ENCODE measurements at regions not wholly inside any gene's neighbourhood (a gene's known extent, or its start where the extent isn't known, plus 50 kb on each side); places are given as distances from the start of the nearest gene placed in this dataset.

GRCh38 chr1:230516889-230517288, 90.8 kb upstream of the PGBD5 start:
- Mint-ChIP-seq H3K27me3 (peaks cover 23% of the 10 kb centered on the region), H3K36me3 (ENCODE audit: low read depth) (no peaks in the 10 kb centered on the region), H3K27ac (no peak overlapping the region), H3K4me3 (no peak overlapping the region), H3K4me1 (no peaks in the 10 kb centered on the region), H3K9me3 (no peaks in the 10 kb centered on the region)
- ATAC-seq: no peak
- no peak for DNase-seq

GRCh38 chr1:230515451-230516145, 89.5 kb upstream of the PGBD5 start:
- H3K27ac Mint-ChIP-seq: no peak overlapping the region
- no peaks in the 10 kb centered on the region for H3K4me1 Mint-ChIP-seq
- H3K9me3 Mint-ChIP-seq: no peaks in the 10 kb centered on the region
- DNase-seq (no peak), ATAC-seq (no peak)
- H3K27me3 Mint-ChIP-seq: peaks cover 22% of the 10 kb centered on the region
- no peak overlapping the region for H3K4me3 Mint-ChIP-seq
- H3K36me3 Mint-ChIP-seq (ENCODE audit: low read depth): no peaks in the 10 kb centered on the region

GRCh38 chr1:230510496-230510895, 84.4 kb upstream of the PGBD5 start:
- peaks cover 11% of the 10 kb centered on the region for H3K27me3 Mint-ChIP-seq
- no peak for ATAC-seq

GRCh38 chr1:230509281-230509977, 83.3 kb upstream of the PGBD5 start:
- ATAC-seq (no peak), DNase-seq (no peak)
- Mint-ChIP-seq H3K4me3 (no peak overlapping the region), H3K27ac (no peak overlapping the region), H3K36me3 (ENCODE audit: low read depth) (no peaks in the 10 kb centered on the region), H3K27me3 (peaks cover 12% of the 10 kb centered on the region), H3K4me1 (peaks cover 2% of the 10 kb centered on the region), H3K9me3 (no peaks in the 10 kb centered on the region)

More at GRCh38 chr1:230510496-230510895, 84.4 kb upstream of the PGBD5 start:
- peaks cover 2% of the 10 kb centered on the region for H3K4me1 Mint-ChIP-seq
- no peaks in the 10 kb centered on the region for H3K9me3 Mint-ChIP-seq
- no peak overlapping the region for H3K4me3 Mint-ChIP-seq
- H3K27ac Mint-ChIP-seq: no peak overlapping the region
- no peak for DNase-seq
- no peaks in the 10 kb centered on the region for H3K36me3 Mint-ChIP-seq (ENCODE audit: low read depth)

- ATAC-seq (no peak), DNase-seq (no peak)
- Mint-ChIP-seq H3K27me3 (peaks cover 7% of the 10 kb centered on the region), H3K4me1 (peaks cover 2% of the 10 kb centered on the region), H3K36me3 (ENCODE audit: low read depth) (no peaks in the 10 kb centered on the region), H3K27ac (no peak overlapping the region), H3K4me3 (no peak overlapping the region), H3K9me3 (no peaks in the 10 kb centered on the region)
Observed at GRCh38 chr1:230507666-230508402, 81.7 kb upstream of the PGBD5 start.

- peaks cover 5% of the 10 kb centered on the region for H3K27me3 Mint-ChIP-seq
- H3K4me3 Mint-ChIP-seq: no peak overlapping the region
- no peaks in the 10 kb centered on the region for H3K9me3 Mint-ChIP-seq
- no peaks in the 10 kb centered on the region for H3K36me3 Mint-ChIP-seq (ENCODE audit: low read depth)
- ATAC-seq (no peak), DNase-seq (no peak)
- H3K4me1 Mint-ChIP-seq: peaks cover 2% of the 10 kb centered on the region
- no peak overlapping the region for H3K27ac Mint-ChIP-seq
Observed at GRCh38 chr1:230507236-230507635, 81.1 kb upstream of the PGBD5 start.

- Mint-ChIP-seq H3K4me1 (peaks cover 2% of the 10 kb centered on the region), H3K27me3 (peaks cover 5% of the 10 kb centered on the region), H3K9me3 (no peaks in the 10 kb centered on the region), H3K27ac (no peak overlapping the region), H3K4me3 (no peak overlapping the region), H3K36me3 (ENCODE audit: low read depth) (no peaks in the 10 kb centered on the region)
- no peak for ATAC-seq
- no peak for DNase-seq
Observed at GRCh38 chr1:230506451-230506850, 80.3 kb upstream of the PGBD5 start.

GRCh38 chr1:230504310-230504709, 78.2 kb upstream of the PGBD5 start:
- peaks cover 2% of the 10 kb centered on the region for H3K4me1 Mint-ChIP-seq
- DNase-seq: no peak

GRCh38 chr1:230503726-230504125, 77.6 kb upstream of the PGBD5 start:
- no peaks in the 10 kb centered on the region for H3K9me3 Mint-ChIP-seq
- no peak for DNase-seq
- no peak overlapping the region for H3K4me3 Mint-ChIP-seq
- peaks cover 8% of the 10 kb centered on the region for H3K27me3 Mint-ChIP-seq
- H3K36me3 Mint-ChIP-seq (ENCODE audit: low read depth): no peaks in the 10 kb centered on the region
- H3K27ac Mint-ChIP-seq: no peak overlapping the region
- ATAC-seq: no peak
- H3K4me1 Mint-ChIP-seq: peaks cover 2% of the 10 kb centered on the region

More at GRCh38 chr1:230504310-230504709, 78.2 kb upstream of the PGBD5 start:
- H3K36me3 Mint-ChIP-seq (ENCODE audit: low read depth): no peaks in the 10 kb centered on the region
- H3K9me3 Mint-ChIP-seq: no peaks in the 10 kb centered on the region
- ATAC-seq: no peak
- no peak overlapping the region for H3K4me3 Mint-ChIP-seq
- H3K27me3 Mint-ChIP-seq: peaks cover 8% of the 10 kb centered on the region
- no peak overlapping the region for H3K27ac Mint-ChIP-seq

- Mint-ChIP-seq H3K27ac (no peak overlapping the region), H3K36me3 (ENCODE audit: low read depth) (no peaks in the 10 kb centered on the region), H3K27me3 (peaks cover 8% of the 10 kb centered on the region), H3K9me3 (no peaks in the 10 kb centered on the region), H3K4me3 (no peak overlapping the region), H3K4me1 (peaks cover 2% of the 10 kb centered on the region)
- ATAC-seq (no peak), DNase-seq (no peak)
Observed at GRCh38 chr1:230502996-230503395, 76.9 kb upstream of the PGBD5 start.

- DNase-seq: no peak
Observed at GRCh38 chr1:230502306-230502705, 76.2 kb upstream of the PGBD5 start.

GRCh38 chr1:230501849-230502248, 75.7 kb upstream of the PGBD5 start:
- Mint-ChIP-seq H3K9me3 (no peaks in the 10 kb centered on the region), H3K27ac (no peak overlapping the region), H3K27me3 (peaks cover 8% of the 10 kb centered on the region), H3K4me3 (no peak overlapping the region), H3K4me1 (no peaks in the 10 kb centered on the region), H3K36me3 (ENCODE audit: low read depth) (no peaks in the 10 kb centered on the region)
- ATAC-seq: no peak
- no peak for DNase-seq

More at GRCh38 chr1:230502306-230502705, 76.2 kb upstream of the PGBD5 start:
- no peaks in the 10 kb centered on the region for H3K36me3 Mint-ChIP-seq (ENCODE audit: low read depth)
- H3K27ac Mint-ChIP-seq: no peak overlapping the region
- no peaks in the 10 kb centered on the region for H3K9me3 Mint-ChIP-seq
- ATAC-seq: no peak
- H3K4me3 Mint-ChIP-seq: no peak overlapping the region
- H3K4me1 Mint-ChIP-seq: no peaks in the 10 kb centered on the region
- H3K27me3 Mint-ChIP-seq: peaks cover 8% of the 10 kb centered on the region

GRCh38 chr1:230501242-230501641, 75.1 kb upstream of the PGBD5 start:
- H3K36me3 Mint-ChIP-seq (ENCODE audit: low read depth): no peaks in the 10 kb centered on the region
- H3K4me1 Mint-ChIP-seq: no peaks in the 10 kb centered on the region
- H3K9me3 Mint-ChIP-seq: no peaks in the 10 kb centered on the region
- no peak overlapping the region for H3K27ac Mint-ChIP-seq
- no peak overlapping the region for H3K4me3 Mint-ChIP-seq
- no peak for DNase-seq
- peaks cover 11% of the 10 kb centered on the region for H3K27me3 Mint-ChIP-seq
- ATAC-seq: no peak

- no peak overlapping the region for H3K4me3 Mint-ChIP-seq
- H3K27ac Mint-ChIP-seq: no peak overlapping the region
- H3K9me3 Mint-ChIP-seq: no peaks in the 10 kb centered on the region
- H3K4me1 Mint-ChIP-seq: no peaks in the 10 kb centered on the region
- peaks cover 11% of the 10 kb centered on the region for H3K27me3 Mint-ChIP-seq
- DNase-seq (no peak), ATAC-seq (no peak)
- no peaks in the 10 kb centered on the region for H3K36me3 Mint-ChIP-seq (ENCODE audit: low read depth)
Observed at GRCh38 chr1:230500063-230500462, 73.9 kb upstream of the PGBD5 start.

- DNase-seq (no peak), ATAC-seq (no peak)
- Mint-ChIP-seq H3K36me3 (ENCODE audit: low read depth) (no peaks in the 10 kb centered on the region), H3K4me1 (no peaks in the 10 kb centered on the region), H3K27me3 (peaks cover 11% of the 10 kb centered on the region), H3K9me3 (no peaks in the 10 kb centered on the region), H3K4me3 (no peak overlapping the region), H3K27ac (no peak overlapping the region)
Observed at GRCh38 chr1:230499496-230499895, 73.4 kb upstream of the PGBD5 start.

All from activated naive CD8-positive, alpha-beta T cell treated with anti-CD3 and anti-CD28 coated beads, Interleukin-2, amount 50 U/mL, for 24 hours (primary cell).